Calu3 (cell line): ENCODE measurements at regions not wholly inside any gene's neighbourhood (a gene's known extent, or its start where the extent isn't known, plus 50 kb on each side); places are given as distances from the start of the nearest gene placed in this dataset.

ENCODE experiments used
- BruUV-seq: library from RNA; stranded (reverse); fragments of 400-500 nt; replicated peaks from 2 replicates; lab custom pipeline; 2021; lab: Mats Ljungman, UMichigan
- CTCF ChIA-PET: fragments of 300-600 bp; sonication (Branson Sonifier 250); formaldehyde crosslinking; loops from one replicate; lab custom pipeline; 2022; ENCODE audit warnings: antibody characterized with exemption; lab: Charles Lee
- DNase-seq: peaks from one replicate; pipeline ENCODE4 v3.0.0; 2022
- H3K27ac Mint-ChIP-seq: one replicate; pipeline ENCODE4 v1.8.0; 2022; ENCODE audit warnings: mixed read lengths; ENCODE audit not compliant: unreplicated experiment
- H3K27me3 Mint-ChIP-seq: one replicate; pipeline ENCODE4 v1.8.0; 2022; ENCODE audit warnings: mixed read lengths; ENCODE audit not compliant: unreplicated experiment
- H3K36me3 Mint-ChIP-seq: one replicate; pipeline ENCODE4 v1.8.0; 2022; ENCODE audit warnings: mild to moderate bottlenecking, moderate library complexity, mixed read lengths; ENCODE audit not compliant: insufficient read depth, unreplicated experiment
- H3K4me1 Mint-ChIP-seq: one replicate; pipeline ENCODE4 v1.8.0; 2022; ENCODE audit warnings: mild to moderate bottlenecking, low read depth, mixed read lengths; ENCODE audit not compliant: unreplicated experiment
- H3K4me3 Mint-ChIP-seq: one replicate; pipeline ENCODE4 v1.8.0; 2022; ENCODE audit warnings: mild to moderate bottlenecking, low read depth, moderate library complexity, mixed read lengths; ENCODE audit not compliant: unreplicated experiment
- H3K9me3 Mint-ChIP-seq: one replicate; pipeline ENCODE4 v1.8.0; 2022; ENCODE audit warnings: low read depth, mixed read lengths; ENCODE audit not compliant: unreplicated experiment
- CTCF ChIP-seq: fragments of 200-600 bp; IDR thresholded peaks from one replicate; pipeline ENCODE4 v1.8.0; 2022; ENCODE audit warnings: antibody characterized with exemption; ENCODE audit not compliant: unreplicated experiment
- intact Hi-C: fragments of 100-400 bp; cut with micrococcal nuclease; formaldehyde crosslinking; loops from one replicate; pipeline ENCODE4 v1.10.0; 2022; ENCODE audit not compliant: unreplicated experiment

GRCh38 chr7:86504229-86504628, 139.5 kb upstream of the GRM3 start:
- H3K27me3 Mint-ChIP-seq = no peaks in the 10 kb centered on the region
- DNase-seq = no peak
- no peak overlapping the region for H3K27ac Mint-ChIP-seq
- BruUV-seq = no TSS peak
- H3K4me1 Mint-ChIP-seq = no peaks in the 10 kb centered on the region
- H3K4me3 Mint-ChIP-seq = no peak overlapping the region
- TF ChIP-seq CTCF = no peak
- no peaks in the 10 kb centered on the region for H3K9me3 Mint-ChIP-seq
- H3K36me3 Mint-ChIP-seq = no peaks in the 10 kb centered on the region
- intact Hi-C loops = no loop called here
- CTCF ChIA-PET = no interaction called here

GRCh38 chr7:86499986-86500385, 143.7 kb upstream of the GRM3 start:
- H3K36me3 Mint-ChIP-seq = no peaks in the 10 kb centered on the region
- H3K27ac Mint-ChIP-seq = no peak overlapping the region
- CTCF ChIA-PET = no interaction called here
- no peaks in the 10 kb centered on the region for H3K9me3 Mint-ChIP-seq
- intact Hi-C loops = no loop called here
- peaks cover 12% of the 10 kb centered on the region for H3K4me1 Mint-ChIP-seq
- no peak overlapping the region for H3K4me3 Mint-ChIP-seq
- no peak for TF ChIP-seq CTCF
- H3K27me3 Mint-ChIP-seq = no peaks in the 10 kb centered on the region
- DNase-seq = no peak
- BruUV-seq = no TSS peak

- no peak for DNase-seq
- Mint-ChIP-seq H3K27ac (no peak overlapping the region), H3K4me3 (no peak overlapping the region), H3K9me3 (no peaks in the 10 kb centered on the region), H3K27me3 (no peaks in the 10 kb centered on the region), H3K36me3 (no peaks in the 10 kb centered on the region), H3K4me1 (no peaks in the 10 kb centered on the region)
- CTCF ChIA-PET = no interaction called here
- TF ChIP-seq CTCF = no peak
- no TSS peak for BruUV-seq
- intact Hi-C loops = no loop called here
Observed at GRCh38 chr7:86485827-86486226, 157.9 kb upstream of the GRM3 start.

GRCh38 chr7:86479144-86479543, 164.6 kb upstream of the GRM3 start:
- H3K36me3 Mint-ChIP-seq = no peaks in the 10 kb centered on the region
- H3K27me3 Mint-ChIP-seq = no peaks in the 10 kb centered on the region
- H3K4me3 Mint-ChIP-seq = no peak overlapping the region
- no peak for DNase-seq
- intact Hi-C loops = no loop called here
- CTCF ChIA-PET = no interaction called here
- no TSS peak for BruUV-seq
- no peak overlapping the region for H3K27ac Mint-ChIP-seq
- no peaks in the 10 kb centered on the region for H3K4me1 Mint-ChIP-seq
- TF ChIP-seq CTCF = no peak
- no peaks in the 10 kb centered on the region for H3K9me3 Mint-ChIP-seq
